Ovary (tissue), 7 donors: ENCODE measurements at regions not wholly inside any gene's neighbourhood (a gene's known extent, or its start where the extent isn't known, plus 50 kb on each side); places are given as distances from the start of the nearest gene placed in this dataset.

Experiments used
- DNase-seq, 5 donors: peaks; one replicate each; pipeline ENCODE4 v3.0.0-alpha.2; 2019 to 2020
- H3K27ac ChIP-seq, 2 donors: fragments of 200-600 bp; one replicate each; pipeline versions ENCODE4 v1.5.1 to v1.8.0; 2019 to 2022
- H3K27me3 ChIP-seq: fragments of 200-600 bp; one replicate; pipeline ENCODE4 v1.8.0; 2022
- H3K36me3 ChIP-seq: fragments of 200-600 bp; sonication (generic); one replicate; pipeline ENCODE4 v1.5.1; 2019
- H3K4me1 ChIP-seq: one replicate; pipeline ENCODE4 v1.8.1; 2013; ENCODE audit warnings: mild to moderate bottlenecking, moderate library complexity; ENCODE audit not compliant: insufficient read depth
- H3K4me3 ChIP-seq: fragments of 200-600 bp; sonication (generic); one replicate; pipeline ENCODE4 v1.5.1; 2017
- H3K9me3 ChIP-seq, 2 donors: fragments of 200-600 bp in 1 of 2; sonication (generic) in 1 of 2; one replicate each; pipeline versions ENCODE4 v1.5.1 to v1.8.1; 2013 to 2019; ENCODE audit warnings: mild to moderate bottlenecking in 1 of 2, moderate library complexity in 1 of 2
- EP300 ChIP-seq: sonication (generic); formaldehyde crosslinking; IDR thresholded peaks from one replicate; pipeline ENCODE4 v1.6.1; 2017; ENCODE audit warnings: antibody characterized with exemption
- POLR2A ChIP-seq: fragments of 450-650 bp; IDR thresholded peaks from one replicate; pipeline ENCODE4 v1.6.1; 2017; ENCODE audit warnings: antibody characterized with exemption, mild to moderate bottlenecking, moderate library complexity
- WGBS, 3 donors: extraction: QIAGEN DNeasy Blood & Tissue Kit in 1 of 3; methylation state at CpG; one replicate each; pipeline versions ENCODE4 v1.1.5 to v1.1.7; 2013 to 2017; 5-methylcytosine and 5-hydroxymethylcytosine counted together
- intact Hi-C, 4 donors: fragments of 100-400 bp; cut with DNase I; formaldehyde crosslinking; loops; one replicate each; pipeline versions ENCODE4 v1.11.0 to v1.15.1; 2022 to 2023
- TF ChIP-seq, protein P1 (sequence below), 3 donors: fragments of 450-650 bp in 2 of 3; fragments of 200-600 bp in 1 of 3; IDR thresholded peaks; one replicate each; pipeline versions ENCODE4 v1.5.1 to v1.8.0; 2016 to 2022; ENCODE audit warnings: antibody characterized with exemption in 3 of 3, mild to moderate bottlenecking in 1 of 3
- donor health status: DM: no; HTN: no; CAD: no; lungs with moderate emphysema.
- donor health status: DM: no; HTN: no; CAD: no.
- donor health status: Bipolar disorder and iron deficiency.
- donor health status: DM: no; HTN: no; CAD: no.
- donor health status: DM: yes; HTN: yes; CAD: no.

DNA sequence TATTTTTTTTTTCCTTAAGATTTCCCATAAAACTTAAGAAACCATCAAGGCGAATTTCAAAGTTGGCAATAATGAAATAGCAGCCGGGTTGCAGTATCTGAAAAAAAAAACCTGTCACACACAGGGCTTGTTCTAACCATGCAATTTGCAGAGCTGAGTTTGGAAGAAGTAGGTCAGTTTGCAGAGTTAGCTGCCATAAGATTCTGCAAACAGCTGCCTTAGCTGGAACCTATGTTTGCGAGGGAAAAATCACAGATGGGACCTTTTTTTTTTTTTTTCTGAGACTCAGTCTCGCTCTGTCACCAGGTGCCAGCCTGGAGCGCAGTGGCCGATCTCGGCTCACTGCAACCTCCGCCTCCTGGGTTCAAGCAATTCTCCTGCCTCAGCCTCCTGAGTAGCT lies 98.5 kb upstream of the HS3ST4 start:
- Histone ChIP-seq H3K27me3 (no peaks in the 10 kb centered on the region), H3K4me1 (no peaks in the 10 kb centered on the region), H3K4me3 (no peak overlapping the region), H3K36me3 (no peaks in the 10 kb centered on the region), H3K9me3 (no peaks in the 10 kb centered on the region), H3K27ac (no peak overlapping the region)
- WGBS, 3 donors, result 85 to 92% (median 88%) methylated on average over 7 to 8 of the region's 8 CpGs
- TF ChIP-seq POLR2A, result no peak
- no peak for TF ChIP-seq EP300
- TF ChIP-seq, protein P1, sequence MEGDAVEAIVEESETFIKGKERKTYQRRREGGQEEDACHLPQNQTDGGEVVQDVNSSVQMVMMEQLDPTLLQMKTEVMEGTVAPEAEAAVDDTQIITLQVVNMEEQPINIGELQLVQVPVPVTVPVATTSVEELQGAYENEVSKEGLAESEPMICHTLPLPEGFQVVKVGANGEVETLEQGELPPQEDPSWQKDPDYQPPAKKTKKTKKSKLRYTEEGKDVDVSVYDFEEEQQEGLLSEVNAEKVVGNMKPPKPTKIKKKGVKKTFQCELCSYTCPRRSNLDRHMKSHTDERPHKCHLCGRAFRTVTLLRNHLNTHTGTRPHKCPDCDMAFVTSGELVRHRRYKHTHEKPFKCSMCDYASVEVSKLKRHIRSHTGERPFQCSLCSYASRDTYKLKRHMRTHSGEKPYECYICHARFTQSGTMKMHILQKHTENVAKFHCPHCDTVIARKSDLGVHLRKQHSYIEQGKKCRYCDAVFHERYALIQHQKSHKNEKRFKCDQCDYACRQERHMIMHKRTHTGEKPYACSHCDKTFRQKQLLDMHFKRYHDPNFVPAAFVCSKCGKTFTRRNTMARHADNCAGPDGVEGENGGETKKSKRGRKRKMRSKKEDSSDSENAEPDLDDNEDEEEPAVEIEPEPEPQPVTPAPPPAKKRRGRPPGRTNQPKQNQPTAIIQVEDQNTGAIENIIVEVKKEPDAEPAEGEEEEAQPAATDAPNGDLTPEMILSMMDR (IDR thresholded peaks at IDR 0.05), result no peak
- intact Hi-C loops, result no loop called here
- no peak for DNase-seq

DNA sequence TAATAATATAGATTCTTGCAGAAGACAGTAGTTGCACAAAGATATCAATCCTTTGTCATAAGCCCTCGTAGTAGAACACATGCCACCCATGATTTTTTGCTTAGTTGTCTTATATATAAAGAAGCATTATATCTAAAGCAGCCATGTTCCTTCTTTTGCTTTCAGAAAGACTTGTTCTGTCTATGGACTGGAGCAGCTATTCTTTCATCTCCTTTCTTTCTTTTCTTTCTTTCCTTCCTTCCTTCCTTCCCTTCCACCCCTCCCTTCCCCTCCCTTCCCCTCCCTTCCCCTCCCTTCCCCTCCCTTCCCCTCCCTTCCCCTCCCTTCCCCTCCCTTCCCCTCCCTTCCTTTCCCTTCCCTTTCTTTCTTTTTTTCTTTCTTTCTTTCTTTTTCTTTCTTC lies 104.0 kb upstream of the HS3ST4 start:
- no peak for TF ChIP-seq EP300
- TF ChIP-seq, protein P1 (IDR thresholded peaks at IDR 0.05), result no peak
- H3K9me3 ChIP-seq, result no peaks in the 10 kb centered on the region
- WGBS, 3 donors, result 33 to 60% (median 35%) methylated on average over 1 of the region's 1 CpG
- H3K36me3 ChIP-seq, result no peaks in the 10 kb centered on the region
- no peak for DNase-seq
- H3K27ac ChIP-seq, result no peak overlapping the region
- intact Hi-C loops, result loop anchor here in 1 of 4 donors (10.0 kb wide), 1 partner anchor 57 kb away; no protein-coding TSS in a partner anchor
- H3K4me3 ChIP-seq, result no peak overlapping the region
- no peaks in the 10 kb centered on the region for H3K4me1 ChIP-seq
- no peaks in the 10 kb centered on the region for H3K27me3 ChIP-seq

DNA sequence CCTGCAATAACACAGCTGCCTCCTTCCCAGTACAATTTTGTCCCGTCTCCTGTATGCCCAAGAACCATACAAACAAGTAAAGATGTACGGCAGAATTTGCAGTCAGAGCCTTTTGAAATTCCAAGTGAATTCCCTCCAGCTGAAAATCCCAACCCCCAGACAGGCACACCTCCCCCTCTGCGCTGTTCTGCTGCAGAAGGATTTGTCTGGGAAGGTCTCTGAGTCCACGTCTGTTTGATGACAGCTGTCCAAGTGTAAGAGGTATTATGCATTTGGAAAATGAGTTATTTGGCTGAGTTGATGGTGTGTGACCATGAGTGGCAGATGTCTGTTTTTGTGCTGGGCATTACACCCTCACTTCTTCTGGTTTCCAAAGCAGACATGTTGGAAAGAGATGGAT lies 104.9 kb upstream of the HS3ST4 start:
- intact Hi-C loops, result loop anchor here in 1 of 4 donors (10.0 kb wide), 1 partner anchor 58 kb away; no protein-coding TSS in a partner anchor
- 54 to 73% (median 62%) methylated on average over 4 of the region's 4 CpGs for WGBS, 3 donors

DNA sequence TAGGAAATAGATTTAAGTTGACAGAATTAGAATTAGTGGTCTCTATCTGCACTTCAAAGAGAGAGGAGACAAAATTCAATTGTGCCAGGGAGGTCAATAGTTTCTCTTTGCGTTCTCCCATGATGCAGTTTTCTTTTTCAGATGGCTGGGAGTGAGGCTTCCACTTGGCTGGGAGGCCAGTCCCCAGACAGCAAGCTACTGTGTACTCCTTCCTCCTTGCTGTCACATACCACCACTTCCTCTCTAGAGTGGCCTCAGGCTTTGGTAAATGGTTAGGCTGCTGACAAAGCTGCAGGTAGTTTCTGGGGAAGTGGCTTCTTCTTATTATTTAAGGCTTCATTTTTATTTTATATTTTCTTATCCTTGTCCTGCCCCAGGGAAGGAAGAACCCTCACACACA lies 106.2 kb upstream of the HS3ST4 start:
- WGBS, 3 donors, result 79 to 90% (median 88%) methylated on average over 1 of the region's 1 CpG
- intact Hi-C loops, result loop anchor here in 1 of 4 donors (10.0 kb wide), 1 partner anchor 59 kb away; no protein-coding TSS in a partner anchor
- Histone ChIP-seq H3K9me3 (no peaks in the 10 kb centered on the region), H3K4me1 (no peaks in the 10 kb centered on the region), H3K27me3 (no peaks in the 10 kb centered on the region), H3K36me3 (no peaks in the 10 kb centered on the region), H3K4me3 (no peak overlapping the region), H3K27ac (no peak overlapping the region)
- TF ChIP-seq EP300 (no peak), POLR2A (no peak)
- TF ChIP-seq, protein P1 (IDR thresholded peaks at IDR 0.05), result no peak
- no peak for DNase-seq

More for the DNA sequence above, 104.9 kb upstream of the HS3ST4 start:
- DNase-seq, result no peak
- TF ChIP-seq, protein P1 (IDR thresholded peaks at IDR 0.05), result no peak
- TF ChIP-seq POLR2A (no peak), EP300 (no peak)
- no peaks in the 10 kb centered on the region for H3K4me1 ChIP-seq
- no peaks in the 10 kb centered on the region for H3K27me3 ChIP-seq
- no peaks in the 10 kb centered on the region for H3K9me3 ChIP-seq
- no peaks in the 10 kb centered on the region for H3K36me3 ChIP-seq
- no peak overlapping the region for H3K27ac ChIP-seq
- no peak overlapping the region for H3K4me3 ChIP-seq
